ENCODE measurements at regions not wholly inside any gene's neighbourhood (a gene's known extent, or its start where the extent isn't known, plus 50 kb on each side); places are given as distances from the start of the nearest gene placed in this dataset.

GRCh38 chr6:8276148-8276547, 159.2 kb downstream of the SLC35B3 start:
- no peak for DNase-seq

- no peak for DNase-seq
Observed at GRCh38 chr6:8275667-8276066, 159.7 kb downstream of the SLC35B3 start.

- DNase-seq, result no peak
Observed at GRCh38 chr6:8274226-8274625, 161.1 kb downstream of the SLC35B3 start.

- no peak for DNase-seq
Observed at GRCh38 chr6:8269872-8270454, 165.4 kb downstream of the SLC35B3 start.

GRCh38 chr6:8269094-8269493, 166.3 kb downstream of the SLC35B3 start:
- DNase-seq, result no peak

- no peak for DNase-seq
Observed at GRCh38 chr6:8268606-8269005, 166.3 kb upstream of the EEF1E1 start.

GRCh38 chr6:8268156-8268555, 165.8 kb upstream of the EEF1E1 start:
- DNase-seq, result no peak

DNA sequence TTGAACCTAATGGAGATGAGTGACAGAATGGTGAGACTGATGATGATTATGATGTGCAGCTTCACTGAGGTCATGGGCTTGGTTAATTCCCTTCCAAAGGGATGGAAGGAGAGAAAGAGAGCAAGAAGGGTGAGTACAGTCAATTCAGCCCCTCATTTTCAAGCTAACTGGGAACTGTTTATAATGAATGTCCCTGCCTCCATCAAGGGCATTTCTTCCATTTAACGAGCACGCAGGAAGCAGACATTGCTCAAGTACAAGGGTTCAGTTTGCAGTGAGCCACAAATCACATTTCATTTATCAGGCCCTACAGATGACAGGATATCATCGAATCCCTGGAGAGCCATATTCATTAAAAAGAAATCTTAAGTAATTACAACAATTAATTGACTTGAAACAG, 158.3 kb upstream of the EEF1E1 start:
- DNase-seq, result no peak

DNA sequence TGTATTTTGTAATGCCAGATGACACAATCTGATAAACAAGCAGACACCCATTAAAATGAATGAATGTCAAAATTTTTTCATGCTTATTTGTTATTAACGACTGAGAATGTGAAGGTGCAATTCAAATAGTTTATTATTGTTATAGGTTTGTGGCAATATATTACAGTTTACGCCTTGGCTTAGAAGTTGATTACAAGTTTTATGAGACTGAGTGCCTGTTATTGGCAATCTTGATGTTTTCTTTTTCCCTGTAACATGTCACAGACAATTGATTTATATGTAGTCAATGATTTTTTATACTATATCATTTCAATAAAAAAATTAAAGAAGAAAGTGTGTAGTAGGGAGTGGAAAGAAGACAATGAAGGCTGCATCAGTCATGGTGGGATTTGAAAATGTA, 144.1 kb upstream of the EEF1E1 start:
- no peak for DNase-seq

GRCh38 chr6:8245726-8246125, 143.4 kb upstream of the EEF1E1 start:
- no peak for DNase-seq

DNA sequence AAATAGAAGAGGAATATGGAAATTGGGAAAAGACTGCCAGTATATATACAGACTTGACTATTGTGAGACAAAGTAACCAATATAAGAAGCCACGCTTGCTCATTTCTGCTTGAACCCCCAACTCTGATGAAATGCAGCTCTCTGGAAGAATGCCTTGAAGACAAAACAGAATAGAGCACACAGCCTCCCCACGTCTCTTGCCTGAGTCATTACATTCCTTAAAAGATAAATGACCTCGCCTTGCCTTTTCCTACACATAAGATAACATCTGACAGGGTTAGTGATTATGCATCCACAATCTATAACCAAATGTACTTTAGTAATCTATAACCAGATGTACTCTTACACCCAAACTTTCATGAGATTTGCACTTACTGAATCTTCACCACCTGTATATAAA, 141.1 kb upstream of the EEF1E1 start:
- DNase-seq, result no peak

DNA sequence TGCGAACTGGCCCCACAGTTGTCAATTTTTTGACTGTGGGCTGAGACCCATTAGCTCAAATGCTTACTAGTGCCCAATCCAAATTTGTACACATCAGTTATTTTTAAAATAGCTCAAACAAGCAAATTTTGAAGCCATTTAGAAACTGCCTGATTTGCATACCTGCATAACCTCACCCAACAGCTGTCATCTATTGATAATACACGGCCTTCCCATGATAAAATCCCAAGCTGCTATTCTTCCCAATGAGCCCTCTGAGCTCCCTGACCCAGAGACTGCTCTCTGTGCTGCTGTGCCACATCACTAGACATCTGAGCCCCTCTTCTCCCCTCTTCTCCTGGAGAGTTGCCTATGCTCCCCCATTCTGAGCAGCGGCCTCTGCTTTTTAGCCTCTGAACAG, 140.5 kb upstream of the EEF1E1 start:
- no peak for DNase-seq

GRCh38 chr6:8240301-8240700, 138.0 kb upstream of the EEF1E1 start:
- DNase-seq, result no peak

GRCh38 chr6:8238773-8239683, 136.7 kb upstream of the EEF1E1 start:
- no peak for DNase-seq

- DNase-seq, result no peak
Observed at GRCh38 chr6:8237668-8238067, 135.3 kb upstream of the EEF1E1 start.

GRCh38 chr6:8236956-8237355, 134.6 kb upstream of the EEF1E1 start:
- no peak for DNase-seq

DNA sequence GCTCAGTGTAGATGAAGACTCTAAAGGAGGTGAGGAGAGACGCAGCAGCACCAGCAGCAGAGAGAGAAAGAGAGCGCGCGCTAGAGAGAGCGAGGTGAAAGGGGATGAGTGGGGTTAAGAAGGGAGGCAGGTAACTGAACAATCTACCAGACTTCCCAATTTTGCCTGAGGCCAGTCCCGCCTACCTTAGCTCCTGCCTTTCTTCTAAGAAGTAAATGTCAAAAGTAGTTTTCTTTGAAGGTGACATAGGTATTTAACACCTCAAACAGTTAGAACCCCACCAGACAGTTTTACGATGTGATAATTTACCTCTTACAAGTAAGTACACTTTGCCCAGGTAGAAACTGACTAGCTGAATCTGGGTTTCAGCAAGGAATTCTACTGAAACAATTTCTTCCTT, 132.0 kb upstream of the EEF1E1 start:
- no peak for DNase-seq

DNA sequence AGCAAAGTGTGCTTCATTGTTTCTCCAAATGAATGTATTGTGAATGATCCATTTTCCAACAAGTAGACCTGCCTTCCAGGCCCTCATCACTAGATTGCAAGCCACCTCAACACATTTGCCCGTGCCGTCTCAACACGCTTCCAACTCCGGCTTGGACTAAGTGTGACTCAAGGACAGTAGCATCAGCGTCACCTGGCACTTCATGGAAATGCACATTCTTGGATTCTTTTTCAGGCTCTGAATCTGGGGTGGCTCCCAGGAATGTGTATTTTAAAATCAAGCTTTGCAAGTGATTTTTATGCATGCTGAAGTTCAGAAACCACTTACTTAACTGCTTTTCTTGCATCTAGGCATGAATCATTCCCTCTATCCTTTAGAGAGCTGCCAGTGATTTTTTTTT, 129.6 kb upstream of the EEF1E1 start:
- DNase-seq, result no peak

DNA sequence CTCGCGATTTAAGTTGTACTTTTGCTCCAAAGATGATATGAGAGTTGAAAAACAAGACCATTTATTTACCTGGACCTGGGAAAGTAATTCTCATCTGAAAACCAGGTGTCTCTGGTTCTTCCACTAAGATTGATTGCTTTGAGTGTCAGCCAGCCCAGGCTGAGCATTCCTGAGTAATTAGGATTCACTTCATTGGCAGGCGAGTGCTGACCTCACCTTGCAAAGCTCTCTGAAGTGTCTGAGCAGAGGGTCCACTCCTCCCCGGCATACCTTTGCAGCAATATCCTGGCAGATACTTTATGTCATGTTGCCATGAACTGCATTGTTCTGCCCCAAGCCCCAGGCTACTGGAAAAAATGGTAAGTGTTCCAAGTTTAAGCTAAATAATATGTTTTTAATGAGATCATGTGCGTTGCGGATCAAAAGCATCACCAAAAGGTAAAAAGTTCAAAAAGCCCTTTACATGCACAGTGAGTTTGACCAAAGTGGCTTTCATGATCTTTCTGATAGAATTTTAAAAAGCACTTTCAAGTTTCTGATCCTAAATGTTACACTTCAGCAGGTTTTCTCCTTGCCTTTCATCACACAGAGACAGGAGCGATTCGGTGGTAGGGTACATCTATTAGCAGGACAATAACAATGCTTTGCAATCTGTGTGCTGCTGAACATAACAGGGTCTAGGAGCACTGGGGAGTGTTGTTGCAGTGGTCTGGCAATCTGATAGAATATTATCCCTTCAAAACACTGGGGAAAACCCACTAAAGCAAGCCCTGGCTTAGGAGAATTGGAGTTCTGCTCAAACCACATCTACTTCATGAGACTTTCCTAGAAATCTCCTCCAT, 127.8 kb upstream of the EEF1E1 start:
- DNase-seq, result no peak

DNA sequence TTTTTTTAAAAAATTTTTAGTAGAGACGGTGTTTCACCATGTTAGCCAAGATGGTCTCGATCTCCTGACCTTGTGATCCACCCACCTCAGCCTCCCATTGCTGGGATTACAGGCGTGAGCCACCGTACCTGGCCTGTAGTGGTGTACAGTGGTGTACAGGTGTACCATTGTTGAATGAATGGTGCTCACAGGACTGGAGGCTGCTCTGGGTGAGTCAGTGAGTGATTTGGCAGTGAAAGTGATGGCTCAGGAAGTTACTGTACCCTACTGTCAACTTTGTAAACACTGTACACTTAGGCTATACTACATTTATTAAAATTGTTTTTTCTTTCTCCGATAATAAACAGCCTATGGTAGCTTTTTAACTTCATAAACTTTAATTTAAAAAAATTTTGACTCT, 122.8 kb upstream of the EEF1E1 start:
- DNase-seq, result no peak

- no peak for DNase-seq
Observed at GRCh38 chr6:8223678-8224077, 121.3 kb upstream of the EEF1E1 start.

DNA sequence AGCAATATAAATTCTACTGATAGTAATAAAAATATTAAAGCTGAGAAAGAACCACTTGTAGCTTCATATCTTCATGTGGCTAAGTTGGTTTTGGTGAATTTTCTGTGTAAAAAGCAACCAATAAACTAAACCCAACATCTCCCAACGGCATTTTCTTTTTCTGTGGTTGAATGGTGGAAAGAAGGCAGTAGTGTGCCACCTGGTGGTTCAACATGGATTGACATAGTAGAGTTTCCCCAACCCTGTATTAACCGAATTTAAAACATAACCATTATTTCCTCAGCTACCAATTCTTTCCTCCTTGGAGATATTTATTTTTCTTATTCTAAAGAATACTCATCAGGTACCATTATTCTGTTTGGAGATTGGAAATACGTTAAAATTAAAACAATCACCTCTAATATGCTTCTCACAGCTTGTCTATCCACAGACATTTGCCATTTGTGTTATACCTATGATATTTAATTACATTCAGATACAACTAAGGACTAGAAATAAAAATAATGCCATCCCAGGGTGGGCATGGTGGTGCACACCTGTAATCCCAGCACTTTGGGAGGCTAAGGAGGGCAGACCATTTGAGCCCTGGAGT, 117.1 kb upstream of the EEF1E1 start:
- peak in 16 of 56 donors; percentile 0 to 58 (median 7) for DNase-seq
